ENCODE measurements at regions not wholly inside any gene's neighbourhood (a gene's known extent, or its start where the extent isn't known, plus 50 kb on each side); places are given as distances from the start of the nearest gene placed in this dataset.

DNA sequence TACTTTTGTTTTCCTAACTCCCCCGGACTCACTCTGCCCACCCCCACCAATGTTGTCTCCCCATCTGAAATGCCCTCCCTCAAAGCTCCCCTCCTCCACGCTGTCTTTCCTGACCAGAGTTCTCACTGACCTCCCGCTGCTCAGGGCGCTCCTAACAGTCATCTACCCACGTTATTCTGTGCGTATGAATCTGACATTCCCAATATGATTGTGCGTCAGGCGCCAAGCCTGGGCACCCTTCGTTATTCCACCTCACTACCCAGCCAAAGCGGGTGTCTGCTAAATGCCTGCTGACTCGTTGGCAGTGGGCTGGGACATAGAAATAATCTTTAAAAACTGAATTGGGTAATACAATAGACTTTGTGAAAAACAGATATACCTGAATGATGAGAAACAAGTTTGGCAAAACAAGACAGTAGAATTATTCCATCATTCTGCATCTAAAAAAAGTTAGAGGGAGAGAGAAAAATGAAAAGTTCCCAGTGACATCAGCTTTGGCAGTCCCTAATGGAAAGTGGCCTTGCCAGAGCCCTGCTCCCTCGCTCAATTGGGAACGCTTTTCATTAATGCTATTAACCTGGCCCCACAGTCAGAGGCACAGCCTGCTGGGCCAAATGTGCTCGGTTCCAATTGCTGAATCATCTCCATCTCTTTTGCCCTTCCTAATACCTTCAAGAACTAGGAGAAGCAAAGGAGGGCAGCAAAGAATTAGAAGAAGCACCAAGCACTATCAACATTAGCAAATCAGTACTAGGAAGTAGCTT lies 74.0 kb upstream of the PLXNC1 start:
- H3K27ac ChIP-seq (ENCODE audit: low read depth in 2 of 2, low read length in 2 of 2), result peak overlapping the region; percentile 1 to 40
- no peak overlapping the region for H3K4me3 ChIP-seq (ENCODE audit: low read length in 2 of 2)

DNA sequence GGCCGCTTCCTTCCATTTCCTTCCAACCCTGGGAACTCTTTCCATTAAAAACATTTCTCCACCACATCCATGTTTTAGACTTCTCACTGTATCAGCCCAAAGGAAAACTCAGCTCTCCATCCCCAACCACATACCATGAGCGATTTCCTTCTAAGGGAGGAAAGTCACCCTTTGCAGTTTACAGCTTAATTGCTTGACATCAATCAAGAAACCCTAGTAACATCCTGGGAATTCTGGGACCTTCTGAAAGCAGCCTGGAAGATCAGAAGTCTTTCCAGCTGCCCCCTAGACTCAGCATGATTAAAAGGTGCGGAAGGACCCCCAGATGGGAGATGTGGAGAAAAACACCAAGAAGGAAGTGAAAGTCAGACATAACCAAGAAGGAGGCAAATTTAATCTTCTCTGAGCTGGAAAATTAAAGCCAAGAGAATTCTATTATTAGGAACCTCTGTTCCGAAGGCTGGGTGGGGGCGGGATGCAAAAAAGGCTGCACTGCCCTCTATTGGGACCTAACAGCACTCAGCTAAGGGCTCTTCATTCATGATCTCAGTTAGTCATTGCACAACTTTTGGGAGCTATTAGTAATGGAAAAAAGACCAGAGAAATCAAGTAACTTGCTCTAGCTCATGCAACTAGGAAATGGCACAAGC lies 73.3 kb upstream of the PLXNC1 start:
- no peaks in the 10 kb centered on the region for H3K36me3 ChIP-seq (ENCODE audit: control insufficient read depth in 2 of 2, insufficient read depth in 2 of 2, low read length in 2 of 2)
- peak overlapping the region; percentile 1 to 40 for H3K27ac ChIP-seq (ENCODE audit: low read depth in 2 of 2, low read length in 2 of 2)
- H3K9me3 ChIP-seq (ENCODE audit: control insufficient read depth in 2 of 2, low read length in 2 of 2), result no peaks in the 10 kb centered on the region
- H3K9ac ChIP-seq (ENCODE audit: low read depth in 1 of 2, low read length in 2 of 2), result peak overlapping the region in 1 of 2 donors; percentile 27
- H3K4me3 ChIP-seq (ENCODE audit: low read length in 2 of 2), result no peak overlapping the region
- peaks cover 3 to 24% of the 10 kb centered on the region in 2 donors for H3K4me1 ChIP-seq (ENCODE audit: control insufficient read depth in 2 of 2, insufficient read depth in 2 of 2, low read length in 2 of 2)
- H3K27me3 ChIP-seq (ENCODE audit: control insufficient read depth in 2 of 2, insufficient read depth in 2 of 2, low read length in 2 of 2), result no peaks in the 10 kb centered on the region

More for the DNA sequence above, 74.0 kb upstream of the PLXNC1 start:
- Histone ChIP-seq H3K4me1 (ENCODE audit: control insufficient read depth in 2 of 2, insufficient read depth in 2 of 2, low read length in 2 of 2) (peaks cover 3 to 24% of the 10 kb centered on the region in 2 donors), H3K9ac (ENCODE audit: low read depth in 1 of 2, low read length in 2 of 2) (no peak overlapping the region), H3K27me3 (ENCODE audit: control insufficient read depth in 2 of 2, insufficient read depth in 2 of 2, low read length in 2 of 2) (no peaks in the 10 kb centered on the region), H3K36me3 (ENCODE audit: control insufficient read depth in 2 of 2, insufficient read depth in 2 of 2, low read length in 2 of 2) (no peaks in the 10 kb centered on the region), H3K9me3 (ENCODE audit: control insufficient read depth in 2 of 2, low read length in 2 of 2) (no peaks in the 10 kb centered on the region)

DNA sequence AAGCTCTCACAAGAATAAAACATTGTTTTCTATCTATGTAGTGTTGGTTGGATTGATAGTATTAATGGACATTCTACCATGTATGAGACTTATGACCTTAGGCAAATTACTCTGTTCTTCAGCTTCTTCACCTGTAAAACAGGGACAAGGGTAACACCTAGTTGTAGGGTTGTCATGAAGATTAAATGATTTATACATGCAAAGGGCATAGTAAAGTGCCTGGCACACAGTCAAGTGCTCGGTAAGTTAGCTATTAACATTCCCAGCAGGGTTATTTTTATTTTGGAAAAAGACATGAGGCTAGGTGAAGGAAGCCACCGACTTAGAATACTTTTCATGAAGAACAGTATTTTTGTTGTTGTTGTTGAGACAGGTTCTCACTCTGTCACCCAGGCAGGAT lies 71.2 kb upstream of the PLXNC1 start:
- no peaks in the 10 kb centered on the region for H3K27me3 ChIP-seq (ENCODE audit: control insufficient read depth in 2 of 2, insufficient read depth in 2 of 2, low read length in 2 of 2)
- no peak overlapping the region for H3K27ac ChIP-seq (ENCODE audit: low read depth in 2 of 2, low read length in 2 of 2)
- no peak overlapping the region for H3K9ac ChIP-seq (ENCODE audit: low read depth in 1 of 2, low read length in 2 of 2)
- H3K36me3 ChIP-seq (ENCODE audit: control insufficient read depth in 2 of 2, insufficient read depth in 2 of 2, low read length in 2 of 2), result no peaks in the 10 kb centered on the region
- no peak overlapping the region for H3K4me3 ChIP-seq (ENCODE audit: low read length in 2 of 2)
- no peaks in the 10 kb centered on the region for H3K9me3 ChIP-seq (ENCODE audit: control insufficient read depth in 2 of 2, low read length in 2 of 2)
- peaks cover 0 to 16% of the 10 kb centered on the region in 2 donors for H3K4me1 ChIP-seq (ENCODE audit: control insufficient read depth in 2 of 2, insufficient read depth in 2 of 2, low read length in 2 of 2)

DNA sequence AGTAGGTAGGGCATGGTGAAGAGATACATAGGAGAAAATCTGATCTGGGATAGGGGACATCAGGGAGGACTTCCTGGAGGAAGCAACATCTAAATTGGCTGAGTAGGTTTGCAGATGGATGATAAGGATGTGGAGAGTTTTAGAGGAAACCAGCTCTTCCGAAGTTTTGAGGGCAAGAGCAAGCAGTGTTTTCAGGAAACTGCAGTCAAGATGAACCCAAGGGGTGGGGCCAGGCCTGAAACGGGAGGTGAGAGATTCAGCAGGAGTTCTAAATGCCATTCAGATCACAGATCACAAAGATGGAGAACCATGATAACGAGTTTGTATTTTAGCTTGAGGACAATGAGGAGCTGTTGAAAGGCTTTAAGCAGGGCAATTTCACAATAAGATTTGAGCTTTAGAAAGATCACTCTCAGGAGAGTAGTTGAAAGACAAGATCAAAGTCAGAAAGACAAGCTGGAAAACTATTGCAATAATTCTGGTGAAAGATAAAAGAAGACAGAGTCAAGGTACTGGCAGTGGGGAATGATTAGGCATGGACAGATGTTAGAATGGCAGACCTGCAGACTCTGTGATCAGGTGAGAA lies 70.1 kb upstream of the PLXNC1 start:
- Histone ChIP-seq H3K27ac (ENCODE audit: low read depth in 2 of 2, low read length in 2 of 2) (no peak overlapping the region), H3K4me3 (ENCODE audit: low read length in 2 of 2) (no peak overlapping the region), H3K9ac (ENCODE audit: low read depth in 1 of 2, low read length in 2 of 2) (no peak overlapping the region), H3K9me3 (ENCODE audit: control insufficient read depth in 2 of 2, low read length in 2 of 2) (no peaks in the 10 kb centered on the region), H3K36me3 (ENCODE audit: control insufficient read depth in 2 of 2, insufficient read depth in 2 of 2, low read length in 2 of 2) (no peaks in the 10 kb centered on the region), H3K4me1 (ENCODE audit: control insufficient read depth in 2 of 2, insufficient read depth in 2 of 2, low read length in 2 of 2) (peaks cover 0 to 16% of the 10 kb centered on the region in 2 donors), H3K27me3 (ENCODE audit: control insufficient read depth in 2 of 2, insufficient read depth in 2 of 2, low read length in 2 of 2) (no peaks in the 10 kb centered on the region)

DNA sequence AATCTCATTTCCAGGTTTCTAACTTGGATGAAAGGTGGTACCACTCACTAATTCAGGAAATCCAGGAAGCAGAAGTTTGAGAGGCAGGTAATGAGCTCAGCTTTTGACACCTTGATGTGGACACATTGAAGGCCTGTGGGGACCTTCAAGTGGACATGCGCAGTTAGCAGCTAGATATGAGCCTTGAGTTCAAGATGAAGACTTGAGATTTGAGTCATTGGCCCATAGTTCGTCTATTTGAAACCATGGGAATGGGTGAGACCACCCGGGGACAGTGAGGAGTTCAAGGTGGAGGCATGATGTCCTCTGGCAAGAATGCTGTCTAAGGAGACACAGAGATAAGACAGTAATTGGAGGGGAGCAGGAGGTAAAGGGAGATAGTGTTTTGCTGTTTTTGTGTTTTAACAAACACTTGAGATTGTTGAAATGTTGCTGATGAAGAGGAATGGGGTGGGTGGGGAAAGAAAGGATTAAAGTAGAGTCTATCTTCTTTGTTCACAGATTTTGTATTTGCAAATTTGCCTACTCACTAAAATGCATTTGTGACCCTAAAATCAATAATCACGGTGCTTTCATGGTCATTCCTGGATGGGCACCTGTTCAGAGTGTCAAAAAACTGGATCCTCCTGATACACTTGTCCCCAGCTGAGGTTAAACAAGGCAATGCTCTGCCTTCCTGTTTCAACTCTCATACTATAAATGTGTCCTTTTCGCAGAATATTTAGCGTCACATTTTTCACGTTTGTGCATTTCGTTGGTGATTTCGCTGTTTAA lies 69.5 kb upstream of the PLXNC1 start:
- Histone ChIP-seq H3K9ac (ENCODE audit: low read depth in 1 of 2, low read length in 2 of 2) (no peak overlapping the region), H3K36me3 (ENCODE audit: control insufficient read depth in 2 of 2, insufficient read depth in 2 of 2, low read length in 2 of 2) (no peaks in the 10 kb centered on the region), H3K4me3 (ENCODE audit: low read length in 2 of 2) (no peak overlapping the region), H3K9me3 (ENCODE audit: control insufficient read depth in 2 of 2, low read length in 2 of 2) (no peaks in the 10 kb centered on the region), H3K4me1 (ENCODE audit: control insufficient read depth in 2 of 2, insufficient read depth in 2 of 2, low read length in 2 of 2) (peaks cover 0 to 16% of the 10 kb centered on the region in 2 donors), H3K27ac (ENCODE audit: low read depth in 2 of 2, low read length in 2 of 2) (no peak overlapping the region), H3K27me3 (ENCODE audit: control insufficient read depth in 2 of 2, insufficient read depth in 2 of 2, low read length in 2 of 2) (no peaks in the 10 kb centered on the region)

DNA sequence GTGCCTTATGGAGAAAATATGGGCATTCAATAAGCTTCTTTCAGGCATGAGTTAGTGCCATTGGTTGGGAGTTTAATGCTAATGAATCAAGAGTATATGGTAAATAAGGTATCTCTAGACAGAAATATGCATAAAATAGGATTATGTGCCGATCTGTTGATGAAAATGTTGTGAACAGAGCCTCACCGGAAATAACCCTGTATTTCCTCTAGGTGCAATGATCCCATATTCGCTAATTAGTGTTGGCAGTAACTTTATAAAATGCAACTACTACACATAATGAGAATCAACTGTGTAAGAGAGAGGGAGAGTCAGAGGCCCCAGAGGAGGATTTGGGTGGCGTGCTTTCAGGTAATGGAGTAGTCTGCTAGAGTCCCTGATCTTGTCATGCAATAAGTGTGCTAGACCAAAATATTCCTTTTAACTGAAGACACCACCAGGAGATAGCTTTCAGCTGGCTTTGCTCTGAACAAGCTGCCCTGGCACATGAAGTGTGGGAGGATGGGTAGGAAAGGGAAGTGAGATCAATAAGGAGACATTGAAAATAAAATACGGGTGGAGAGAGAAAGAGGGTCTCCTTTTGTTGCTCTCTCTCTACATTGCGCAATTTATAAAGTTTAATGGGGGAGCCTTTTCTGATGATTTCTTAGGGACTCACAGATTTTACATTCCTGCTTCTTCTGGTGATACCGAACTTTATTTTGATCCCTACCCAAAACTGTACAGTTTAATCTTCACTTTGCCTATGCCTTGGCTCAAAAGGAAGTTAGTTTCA lies 68.6 kb upstream of the PLXNC1 start:
- H3K9me3 ChIP-seq (ENCODE audit: control insufficient read depth in 2 of 2, low read length in 2 of 2), result no peaks in the 10 kb centered on the region
- no peak overlapping the region for H3K27ac ChIP-seq (ENCODE audit: low read depth in 2 of 2, low read length in 2 of 2)
- H3K36me3 ChIP-seq (ENCODE audit: control insufficient read depth in 2 of 2, insufficient read depth in 2 of 2, low read length in 2 of 2), result no peaks in the 10 kb centered on the region
- H3K27me3 ChIP-seq (ENCODE audit: control insufficient read depth in 2 of 2, insufficient read depth in 2 of 2, low read length in 2 of 2), result no peaks in the 10 kb centered on the region
- H3K9ac ChIP-seq (ENCODE audit: low read depth in 1 of 2, low read length in 2 of 2), result no peak overlapping the region
- H3K4me3 ChIP-seq (ENCODE audit: low read length in 2 of 2), result no peak overlapping the region
- peaks cover 0 to 15% of the 10 kb centered on the region in 2 donors for H3K4me1 ChIP-seq (ENCODE audit: control insufficient read depth in 2 of 2, insufficient read depth in 2 of 2, low read length in 2 of 2)

DNA sequence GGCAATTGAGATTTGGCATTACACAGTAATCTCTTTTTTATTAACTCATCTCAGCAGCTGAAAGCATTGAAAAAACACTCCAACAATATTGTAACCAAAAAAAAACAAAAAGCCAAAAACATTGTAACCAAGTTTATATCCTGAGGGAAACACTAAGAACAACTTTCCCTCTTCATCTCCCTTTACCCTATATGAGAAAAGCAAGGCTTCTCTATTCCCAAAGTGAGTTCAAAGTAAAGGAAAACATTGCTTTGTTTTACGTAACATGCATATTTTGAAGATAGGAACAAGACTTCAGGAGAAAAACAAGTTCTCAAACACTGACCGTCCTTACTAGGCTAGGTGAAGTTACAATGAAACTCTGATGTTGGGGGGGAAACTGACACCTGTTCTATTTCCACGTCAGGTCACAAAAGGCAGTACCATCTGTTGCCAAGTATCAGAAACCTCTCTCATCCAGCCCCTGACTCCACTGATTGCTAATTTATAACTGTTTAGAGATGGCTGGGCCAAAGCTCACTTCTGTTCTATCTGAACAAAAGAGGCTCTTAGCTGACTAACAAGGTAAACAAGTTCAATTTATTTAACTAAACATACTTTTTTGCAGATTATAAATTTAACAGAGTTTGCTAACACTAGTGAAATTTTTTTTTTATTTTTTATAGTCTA lies 67.9 kb upstream of the PLXNC1 start:
- H3K36me3 ChIP-seq (ENCODE audit: control insufficient read depth in 2 of 2, insufficient read depth in 2 of 2, low read length in 2 of 2), result no peaks in the 10 kb centered on the region
- H3K9ac ChIP-seq (ENCODE audit: low read depth in 1 of 2, low read length in 2 of 2), result no peak overlapping the region
- H3K27me3 ChIP-seq (ENCODE audit: control insufficient read depth in 2 of 2, insufficient read depth in 2 of 2, low read length in 2 of 2), result no peaks in the 10 kb centered on the region
- H3K4me3 ChIP-seq (ENCODE audit: low read length in 2 of 2), result no peak overlapping the region
- no peak overlapping the region for H3K27ac ChIP-seq (ENCODE audit: low read depth in 2 of 2, low read length in 2 of 2)
- H3K4me1 ChIP-seq (ENCODE audit: control insufficient read depth in 2 of 2, insufficient read depth in 2 of 2, low read length in 2 of 2), result peaks cover 0 to 8% of the 10 kb centered on the region in 2 donors
- H3K9me3 ChIP-seq (ENCODE audit: control insufficient read depth in 2 of 2, low read length in 2 of 2), result no peaks in the 10 kb centered on the region

DNA sequence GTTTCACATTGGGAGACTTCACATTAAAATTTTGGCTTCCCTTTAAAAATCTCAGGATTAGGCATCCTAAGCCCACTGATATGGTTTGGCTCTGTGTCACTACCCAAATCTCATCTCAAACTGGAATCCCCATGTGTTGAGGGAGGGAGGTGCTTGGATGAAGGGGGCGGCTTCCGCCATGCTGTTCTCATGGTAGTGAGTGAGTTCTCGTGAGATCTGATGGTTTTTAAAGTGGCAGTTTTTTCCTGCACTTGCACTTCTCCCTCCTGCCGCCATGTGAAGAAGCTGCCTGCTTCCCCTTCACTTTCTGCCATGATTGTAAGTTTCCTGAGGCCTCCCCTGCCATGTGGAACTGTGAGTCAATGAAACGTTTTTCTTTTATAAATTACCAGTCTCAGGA lies 65.7 kb upstream of the PLXNC1 start:
- Histone ChIP-seq H3K4me1 (ENCODE audit: control insufficient read depth in 2 of 2, insufficient read depth in 2 of 2, low read length in 2 of 2) (no peaks in the 10 kb centered on the region), H3K4me3 (ENCODE audit: low read length in 2 of 2) (no peak overlapping the region), H3K9me3 (ENCODE audit: control insufficient read depth in 2 of 2, low read length in 2 of 2) (no peaks in the 10 kb centered on the region), H3K27me3 (ENCODE audit: control insufficient read depth in 2 of 2, insufficient read depth in 2 of 2, low read length in 2 of 2) (no peaks in the 10 kb centered on the region), H3K27ac (ENCODE audit: low read depth in 2 of 2, low read length in 2 of 2) (no peak overlapping the region), H3K36me3 (ENCODE audit: control insufficient read depth in 2 of 2, insufficient read depth in 2 of 2, low read length in 2 of 2) (no peaks in the 10 kb centered on the region), H3K9ac (ENCODE audit: low read depth in 1 of 2, low read length in 2 of 2) (no peak overlapping the region)

DNA sequence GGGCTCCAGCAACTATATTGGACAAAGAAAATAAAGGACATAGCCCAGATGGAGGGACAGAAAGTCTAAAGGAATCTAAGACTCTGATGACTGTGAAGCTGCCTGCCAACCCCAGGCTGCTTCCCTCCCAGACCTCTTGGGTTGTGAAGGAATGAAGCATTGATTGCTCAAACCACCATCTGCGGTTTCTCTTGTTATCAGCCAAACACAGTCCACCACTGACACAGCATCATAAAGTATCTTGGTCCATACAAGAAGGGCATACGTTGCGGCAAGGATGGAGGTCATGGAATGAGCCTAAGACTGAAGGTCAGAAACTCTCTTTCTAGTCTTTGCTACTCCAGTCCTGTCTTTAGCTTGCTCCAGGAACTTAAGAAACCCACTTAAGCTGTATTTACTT lies 58.5 kb upstream of the PLXNC1 start:
- no peak overlapping the region for H3K27ac ChIP-seq (ENCODE audit: low read depth in 2 of 2, low read length in 2 of 2)
- no peaks in the 10 kb centered on the region for H3K4me1 ChIP-seq (ENCODE audit: control insufficient read depth in 2 of 2, insufficient read depth in 2 of 2, low read length in 2 of 2)
- no peak overlapping the region for H3K9ac ChIP-seq (ENCODE audit: low read depth in 1 of 2, low read length in 2 of 2)
- H3K4me3 ChIP-seq (ENCODE audit: low read length in 2 of 2), result no peak overlapping the region
- no peaks in the 10 kb centered on the region for H3K36me3 ChIP-seq (ENCODE audit: control insufficient read depth in 2 of 2, insufficient read depth in 2 of 2, low read length in 2 of 2)
- H3K27me3 ChIP-seq (ENCODE audit: control insufficient read depth in 2 of 2, insufficient read depth in 2 of 2, low read length in 2 of 2), result no peaks in the 10 kb centered on the region
- no peaks in the 10 kb centered on the region for H3K9me3 ChIP-seq (ENCODE audit: control insufficient read depth in 2 of 2, low read length in 2 of 2)
